ENCODE measurements at regions not wholly inside any gene's neighbourhood (a gene's known extent, or its start where the extent isn't known, plus 50 kb on each side); places are given as distances from the start of the nearest gene placed in this dataset.

- TF ChIP-seq ELK1 (CRISPR knock-in tag; IDR thresholded peaks at IDR 0.05) (no peak), HIVEP1 (CRISPR knock-in tag; IDR thresholded peaks at IDR 0.05) (no peak)
These were observed 248.8 kb downstream of the NSUN3 start (continued) for GRCh38 chr3:94311651-94312050.

DNA sequence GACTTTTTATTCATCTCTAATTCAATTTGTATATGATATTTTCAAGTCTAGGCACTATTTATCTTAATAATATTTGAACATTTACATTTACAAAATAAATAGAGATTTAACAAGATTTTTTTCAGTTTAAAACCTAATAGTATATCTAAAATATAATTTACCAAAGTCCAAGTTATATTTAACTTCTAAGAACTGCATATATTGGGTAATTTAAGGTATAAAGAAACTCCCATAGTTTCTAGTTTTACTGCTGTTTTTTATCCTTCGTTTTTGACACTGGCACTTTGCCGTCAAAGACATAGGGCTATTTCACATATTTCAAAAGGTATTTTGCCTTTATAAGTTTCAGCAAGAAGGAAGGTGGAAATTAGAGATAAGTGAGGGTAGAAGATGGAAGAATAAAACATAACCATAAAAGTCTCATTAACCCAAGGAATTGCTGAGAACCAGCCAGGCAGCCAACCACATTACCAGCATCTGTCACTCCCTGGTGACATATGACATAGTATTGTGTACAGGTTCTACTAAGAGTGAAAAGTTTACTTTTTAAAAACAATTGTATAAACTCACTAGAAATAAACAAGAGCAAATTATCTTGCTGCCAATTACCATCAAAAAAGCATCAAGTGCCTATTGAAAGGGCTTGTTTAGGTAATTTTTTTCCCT lies 251.5 kb downstream of the NSUN3 start:
- 0% methylated on average over 2 of the region's 2 CpGs for WGBS (ENCODE audit: insufficient coverage, low coverage, missing lambda C conversion rate)
- Histone ChIP-seq H4K20me1 (replicated peaks; ENCODE audit: control insufficient read depth, insufficient read depth, low read length) (no peaks in the 10 kb centered on the region), H3K9me1 (ENCODE audit: control insufficient read depth, insufficient read depth, low read length) (no peaks in the 10 kb centered on the region), H3K4me1 (replicated peaks in 1 of 2; ENCODE audit: control insufficient read depth in 2 of 2, insufficient read depth in 2 of 2, low read length in 2 of 2) (no peaks in the 10 kb centered on the region), H3K4me3 (no peak overlapping the region), H3K27me3 (ENCODE audit: control insufficient read depth in 2 of 2, insufficient read depth in 2 of 2, low read length in 2 of 2) (no peaks in the 10 kb centered on the region), H3K27ac (ENCODE audit: extremely low read depth, low read depth, low read length) (no peak overlapping the region), H3K4me2 (ENCODE audit: insufficient read depth, low read length) (no peak overlapping the region), H3K9ac (ENCODE audit: insufficient read depth in 1 of 2, low read depth in 2 of 2, low read length in 2 of 2) (no peak overlapping the region), H2AFZ (ENCODE audit: low read depth, low read length) (no peak overlapping the region), H3K9me3 (replicated peaks; ENCODE audit: control insufficient read depth, insufficient read depth, low read depth, low read length) (no peaks in the 10 kb centered on the region), H3K36me3 (ENCODE audit: control insufficient read depth, insufficient read depth, low read length) (no peaks in the 10 kb centered on the region), H3K79me2 (ENCODE audit: control insufficient read depth, insufficient read depth, low read length) (no peaks in the 10 kb centered on the region)
- ChIA-PET POLR2A (no interaction called here), CTCF (ENCODE audit: low intra/inter-chr PET ratio) (no interaction called here)
- intact Hi-C loops (cut with micrococcal nuclease), result no loop called here
- no peak for DNase-seq (ENCODE audit: extremely low read depth in 1 of 4, low spot score in 3 of 4)
- no TSS peak for BruUV-seq (replicated peaks)
- TF ChIP-seq MEF2A (IDR thresholded peaks at IDR 0.05; ENCODE audit: control insufficient read depth, low read depth, low read length), result no peak
- TF ChIP-seq CEBPG (CRISPR knock-in tag; IDR thresholded peaks at IDR 0.05), result no peak
- TF ChIP-seq CEBPG (tag; conservative IDR thresholded peaks at IDR 0.05 in 1 of 2, IDR thresholded peaks at IDR 0.05 in 1 of 2), result peak in 1 of 2 experiments; percentile 68; a peak in 2 of 4 replicates
- FAIRE-seq, result no peak
- ATAC-seq, result no peak
- in situ Hi-C loops (cut with MboI), result no loop called here

Data from K562 (cell line).